Uterus (tissue), 2 donors: ENCODE measurements at regions not wholly inside any gene's neighbourhood (a gene's known extent, or its start where the extent isn't known, plus 50 kb on each side); places are given as distances from the start of the nearest gene placed in this dataset.

Experiments used
- POLR2A ChIP-seq, 2 donors: fragments of 450-650 bp; IDR thresholded peaks; one replicate each; pipeline ENCODE4 v1.6.1; 2016; ENCODE audit warnings: antibody characterized with exemption in 2 of 2, mild to moderate bottlenecking in 1 of 2, moderate library complexity in 1 of 2
- TF ChIP-seq, protein P1 (sequence below), 4 experiments: fragments of 200-600 bp in 2 of 4; fragments of 450-650 bp in 2 of 4; sonication (generic) in 2 of 4; IDR thresholded peaks; one replicate each; pipeline ENCODE4 v1.5.1; 2016 to 2019; ENCODE audit warnings: antibody characterized with exemption in 4 of 4, mild to moderate bottlenecking in 2 of 4, moderate library complexity in 1 of 4

DNA sequence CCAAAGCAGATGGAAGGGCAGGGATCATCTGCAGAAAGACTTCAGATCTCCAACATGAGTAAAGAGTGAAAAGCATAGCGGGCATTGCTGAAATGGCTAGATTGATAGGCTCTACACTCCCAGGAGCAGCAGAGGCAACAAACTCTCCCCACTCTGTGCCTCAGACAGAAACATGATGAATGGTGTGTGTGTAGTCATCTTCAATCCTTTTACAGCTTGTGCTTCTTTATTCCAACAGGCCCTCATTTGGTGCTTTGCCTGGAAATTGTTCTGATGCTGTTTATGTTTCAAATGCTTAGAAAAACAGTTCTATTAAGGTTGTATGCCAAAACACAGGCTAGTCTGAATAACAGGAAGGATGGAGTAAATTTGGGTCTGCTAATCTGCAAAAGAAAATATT lies 176.2 kb downstream of the DMRTA1 start:
- TF ChIP-seq, protein P1, sequence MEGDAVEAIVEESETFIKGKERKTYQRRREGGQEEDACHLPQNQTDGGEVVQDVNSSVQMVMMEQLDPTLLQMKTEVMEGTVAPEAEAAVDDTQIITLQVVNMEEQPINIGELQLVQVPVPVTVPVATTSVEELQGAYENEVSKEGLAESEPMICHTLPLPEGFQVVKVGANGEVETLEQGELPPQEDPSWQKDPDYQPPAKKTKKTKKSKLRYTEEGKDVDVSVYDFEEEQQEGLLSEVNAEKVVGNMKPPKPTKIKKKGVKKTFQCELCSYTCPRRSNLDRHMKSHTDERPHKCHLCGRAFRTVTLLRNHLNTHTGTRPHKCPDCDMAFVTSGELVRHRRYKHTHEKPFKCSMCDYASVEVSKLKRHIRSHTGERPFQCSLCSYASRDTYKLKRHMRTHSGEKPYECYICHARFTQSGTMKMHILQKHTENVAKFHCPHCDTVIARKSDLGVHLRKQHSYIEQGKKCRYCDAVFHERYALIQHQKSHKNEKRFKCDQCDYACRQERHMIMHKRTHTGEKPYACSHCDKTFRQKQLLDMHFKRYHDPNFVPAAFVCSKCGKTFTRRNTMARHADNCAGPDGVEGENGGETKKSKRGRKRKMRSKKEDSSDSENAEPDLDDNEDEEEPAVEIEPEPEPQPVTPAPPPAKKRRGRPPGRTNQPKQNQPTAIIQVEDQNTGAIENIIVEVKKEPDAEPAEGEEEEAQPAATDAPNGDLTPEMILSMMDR (IDR thresholded peaks at IDR 0.05): no peak
- TF ChIP-seq POLR2A (IDR thresholded peaks at IDR 0.05): no peak
